ENCODE measurements at regions not wholly inside any gene's neighbourhood (a gene's known extent, or its start where the extent isn't known, plus 50 kb on each side); places are given as distances from the start of the nearest gene placed in this dataset.

- no peak for TF ChIP-seq ZNF274 (IDR thresholded peaks at IDR 0.05; ENCODE audit: low read depth, low read length)
- TF ChIP-seq, protein P1, sequence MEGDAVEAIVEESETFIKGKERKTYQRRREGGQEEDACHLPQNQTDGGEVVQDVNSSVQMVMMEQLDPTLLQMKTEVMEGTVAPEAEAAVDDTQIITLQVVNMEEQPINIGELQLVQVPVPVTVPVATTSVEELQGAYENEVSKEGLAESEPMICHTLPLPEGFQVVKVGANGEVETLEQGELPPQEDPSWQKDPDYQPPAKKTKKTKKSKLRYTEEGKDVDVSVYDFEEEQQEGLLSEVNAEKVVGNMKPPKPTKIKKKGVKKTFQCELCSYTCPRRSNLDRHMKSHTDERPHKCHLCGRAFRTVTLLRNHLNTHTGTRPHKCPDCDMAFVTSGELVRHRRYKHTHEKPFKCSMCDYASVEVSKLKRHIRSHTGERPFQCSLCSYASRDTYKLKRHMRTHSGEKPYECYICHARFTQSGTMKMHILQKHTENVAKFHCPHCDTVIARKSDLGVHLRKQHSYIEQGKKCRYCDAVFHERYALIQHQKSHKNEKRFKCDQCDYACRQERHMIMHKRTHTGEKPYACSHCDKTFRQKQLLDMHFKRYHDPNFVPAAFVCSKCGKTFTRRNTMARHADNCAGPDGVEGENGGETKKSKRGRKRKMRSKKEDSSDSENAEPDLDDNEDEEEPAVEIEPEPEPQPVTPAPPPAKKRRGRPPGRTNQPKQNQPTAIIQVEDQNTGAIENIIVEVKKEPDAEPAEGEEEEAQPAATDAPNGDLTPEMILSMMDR (IDR thresholded peaks at IDR 0.05 in 2 of 3, conservative IDR thresholded peaks at IDR 0.05 in 1 of 3; ENCODE audit: borderline replicate concordance in 1 of 3, insufficient read depth in 1 of 3, low read depth in 2 of 3, low read length in 2 of 3) = no peak
- TF ChIP-seq POLR2AphosphoS5 (IDR thresholded peaks at IDR 0.05; ENCODE audit: low read depth, low read length) = no peak
- no peak for TF ChIP-seq POLR2A (IDR thresholded peaks at IDR 0.05; ENCODE audit: borderline replicate concordance, extremely low read depth, insufficient read depth, insufficient read length)
- TF ChIP-seq SP1 (IDR thresholded peaks at IDR 0.05; ENCODE audit: low read depth) = no peak
- no peak for TF ChIP-seq RAD21 (IDR thresholded peaks at IDR 0.05; ENCODE audit: low read depth)
- no peak for TF ChIP-seq EZH2 (IDR thresholded peaks at IDR 0.05)
- TF ChIP-seq CBX3 (IDR thresholded peaks at IDR 0.05; ENCODE audit: low read depth) = no peak
- TF ChIP-seq YY1 (IDR thresholded peaks at IDR 0.05; ENCODE audit: extremely low read depth, insufficient replicate concordance, low read depth, low read length) = no peak
Observed at GRCh38 chr12:60174476-60174875, 578.6 kb downstream of the SLC16A7 start.
